ENCODE measurements at regions not wholly inside any gene's neighbourhood (a gene's known extent, or its start where the extent isn't known, plus 50 kb on each side); places are given as distances from the start of the nearest gene placed in this dataset.

DNA sequence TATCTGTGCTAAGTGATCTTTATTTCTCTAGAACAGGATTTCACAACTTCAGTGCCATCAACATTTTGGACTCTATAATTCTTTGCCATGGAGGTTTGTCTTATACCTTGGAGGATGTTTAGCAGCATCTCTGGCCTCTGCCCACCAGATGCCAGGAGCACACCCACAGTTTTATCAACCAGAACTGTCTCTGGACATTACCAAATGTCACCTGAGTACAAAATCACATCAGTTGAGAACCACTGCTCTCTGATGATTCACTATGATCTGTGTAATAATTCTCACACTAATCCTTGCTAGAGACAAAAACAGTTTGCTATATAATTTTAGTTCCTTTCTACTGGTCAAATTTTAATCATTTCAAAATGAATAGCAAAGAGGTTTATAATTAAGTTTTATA lies 102.8 kb upstream of the AMZ2 start (continued):
- no peak for TF ChIP-seq NFAT5 (CRISPR knock-in tag; IDR thresholded peaks at IDR 0.05)
- no peak for TF ChIP-seq RFX3 (CRISPR knock-in tag; IDR thresholded peaks at IDR 0.05)
- TF ChIP-seq HIVEP1 (CRISPR knock-in tag; IDR thresholded peaks at IDR 0.05) = no peak
- TF ChIP-seq TGIF2 (CRISPR knock-in tag; IDR thresholded peaks at IDR 0.05) = no peak

DNA sequence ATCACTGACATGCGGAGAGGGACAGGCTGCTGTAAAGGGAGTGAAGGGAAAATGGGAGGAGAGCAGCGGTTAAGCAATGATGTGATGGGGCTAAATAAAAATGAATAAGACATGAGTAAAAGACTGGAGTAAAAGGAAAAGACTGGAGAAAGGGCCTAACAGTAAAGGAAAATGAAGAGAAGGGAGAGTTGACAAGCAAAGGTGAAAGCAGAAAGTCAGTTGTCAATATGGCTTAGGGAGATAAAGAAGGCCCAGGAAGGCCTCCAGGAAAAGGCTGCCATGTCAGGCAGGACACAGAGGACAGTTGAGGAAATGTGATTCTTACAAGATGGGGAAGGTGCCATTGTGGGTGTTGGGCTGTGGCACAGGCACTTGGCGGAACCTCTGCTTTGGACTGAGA lies 98.9 kb upstream of the AMZ2 start:
- 74% methylated on average over 3 of the region's 3 CpGs for WGBS (ENCODE audit: low lambda C conversion rate)
- ChIA-PET POLR2A (no interaction called here), CTCF (ENCODE audit: low intra/inter-chr PET ratio, low total read pairs) (no interaction called here)
- ATAC-seq (no peak), DNase-seq (ENCODE audit: low spot score) (no peak), FAIRE-seq (no peak)
- Histone ChIP-seq H4K20me1 (ENCODE audit: insufficient read depth, low read length) (no peaks in the 10 kb centered on the region), H3K4me3 (replicated peaks in 1 of 3; ENCODE audit: insufficient read depth in 1 of 3, low read depth in 2 of 3, low read length in 3 of 3) (no peak overlapping the region), H3K4me1 (ENCODE audit: insufficient read depth, low read length) (peaks cover 7% of the 10 kb centered on the region; the same call in 1 of the 2 replicates), H3K9me3 (ENCODE audit: low read length) (no peaks in the 10 kb centered on the region), H3K79me2 (ENCODE audit: insufficient read depth, low read length) (no peaks in the 10 kb centered on the region), H3K9ac (ENCODE audit: insufficient read depth, low read depth, low read length) (no peak overlapping the region), H3K27me3 (ENCODE audit: control insufficient read depth in 1 of 2, insufficient read depth in 2 of 2, low read length in 2 of 2) (no peaks in the 10 kb centered on the region; a peak in 1 of 5 replicates), H3K36me3 (replicated peaks in 1 of 2; ENCODE audit: control insufficient read depth in 1 of 2, insufficient read depth in 2 of 2, low read length in 2 of 2) (no peaks in the 10 kb centered on the region), H3K4me2 (ENCODE audit: low read depth, low read length) (no peak overlapping the region), H3K27ac (ENCODE audit: extremely low read length, insufficient read depth, low read length) (no peak overlapping the region), H2AFZ (ENCODE audit: low read length) (no peak overlapping the region)
- TF ChIP-seq ZFX (CRISPR knock-in tag; IDR thresholded peaks at IDR 0.05; ENCODE audit: low read depth) = no peak
- intact Hi-C loops (cut with micrococcal nuclease; ENCODE audit: unreplicated experiment) (no loop called here), in situ Hi-C loops (cut with HindIII; ENCODE audit: extremely low pct_ligation_motif_present, low pct_unique_long_range_greater_than_20kb) (no loop called here)
- BruUV-seq (replicated peaks) = no TSS peak

Measured in HepG2 (cell line).